Uterus (tissue), 2 donors: ENCODE measurements at regions not wholly inside any gene's neighbourhood (a gene's known extent, or its start where the extent isn't known, plus 50 kb on each side); places are given as distances from the start of the nearest gene placed in this dataset.

Experiments used
- CTCF ChIP-seq, 4 experiments: fragments of 200-600 bp in 2 of 4; fragments of 450-650 bp in 2 of 4; sonication (generic) in 2 of 4; IDR thresholded peaks; one replicate each; pipeline ENCODE4 v1.5.1; 2016 to 2019; ENCODE audit warnings: antibody characterized with exemption in 4 of 4, mild to moderate bottlenecking in 2 of 4, moderate library complexity in 1 of 4
- POLR2A ChIP-seq, 2 donors: fragments of 450-650 bp; IDR thresholded peaks; one replicate each; pipeline ENCODE4 v1.6.1; 2016; ENCODE audit warnings: antibody characterized with exemption in 2 of 2, mild to moderate bottlenecking in 1 of 2, moderate library complexity in 1 of 2

GRCh38 chr11:71197096-71197495, 55.3 kb downstream of the SHANK2 start:
- no peak for TF ChIP-seq CTCF (IDR thresholded peaks at IDR 0.05)
- TF ChIP-seq POLR2A (IDR thresholded peaks at IDR 0.05), result no peak
